Right renal pelvis (tissue), 4 donors: ENCODE measurements at regions not wholly inside any gene's neighbourhood (a gene's known extent, or its start where the extent isn't known, plus 50 kb on each side); places are given as distances from the start of the nearest gene placed in this dataset.
A peak's percentile ranks its signal among the peaks of the same experiment; 100 is the strongest.
"Not testable (repeated sequence)": the region's sequence is repeated elsewhere in the genome, so short reads cannot be mapped to it uniquely, and the experiment has no call there.

Experiments
- DNase-seq, 4 donors: peaks; one replicate each; pipeline ENCODE4 v3.0.0-alpha.2; 2013; ENCODE audit warnings: low read depth in 4 of 4, low spot score in 3 of 4, missing footprints in 1 of 4

DNA sequence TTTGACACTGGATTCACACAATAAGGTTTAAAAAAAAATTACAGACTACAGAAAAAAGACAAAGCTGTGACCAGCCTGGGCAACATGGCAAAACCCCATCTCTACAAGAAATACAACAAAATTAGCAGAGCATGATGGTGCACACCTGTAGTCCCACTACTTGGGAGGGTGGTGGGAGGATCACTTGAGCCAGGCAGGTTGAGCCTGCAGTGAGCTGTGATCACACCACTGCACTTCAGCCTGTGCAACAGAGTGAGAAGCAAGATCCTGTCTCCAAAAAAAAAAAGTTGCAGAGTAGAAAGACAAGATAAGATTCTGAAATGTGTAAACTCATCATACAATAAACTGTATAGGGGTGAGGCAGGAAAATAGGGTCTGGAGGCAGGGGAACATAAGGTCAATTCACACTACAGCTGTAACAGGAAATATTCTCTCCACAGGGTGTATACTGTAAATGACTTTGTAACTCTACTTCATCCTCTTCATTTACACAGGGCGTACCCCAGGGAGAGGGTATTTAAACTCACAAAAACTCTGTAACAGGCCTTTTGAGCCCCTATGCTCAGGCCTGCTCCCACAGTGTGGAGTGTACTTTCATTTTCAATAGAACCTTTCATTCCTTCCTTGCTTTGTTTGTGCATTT lies 112.6 kb upstream of the MAPK10 start:
- no peak for DNase-seq

DNA sequence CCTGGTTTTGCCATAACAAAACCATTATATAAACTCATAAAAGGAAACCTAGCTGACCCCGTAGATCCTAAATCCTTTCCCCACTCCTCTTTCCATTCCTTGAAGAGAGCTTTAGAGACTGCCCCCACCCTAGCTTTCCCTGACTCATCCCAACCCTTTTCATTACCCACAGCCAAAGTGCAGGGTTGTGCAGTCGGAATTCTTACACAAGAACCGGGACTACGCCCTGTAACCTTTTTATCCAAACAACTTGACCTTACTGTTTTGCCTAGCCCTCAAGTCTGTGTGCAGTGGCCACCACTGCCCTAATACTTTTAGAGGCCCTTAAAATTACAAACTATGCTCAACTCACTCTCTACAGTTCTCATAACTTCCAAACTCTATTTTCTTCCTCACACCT lies 116.0 kb upstream of the PTPN13 start:
- DNase-seq, result not testable (repeated sequence)

DNA sequence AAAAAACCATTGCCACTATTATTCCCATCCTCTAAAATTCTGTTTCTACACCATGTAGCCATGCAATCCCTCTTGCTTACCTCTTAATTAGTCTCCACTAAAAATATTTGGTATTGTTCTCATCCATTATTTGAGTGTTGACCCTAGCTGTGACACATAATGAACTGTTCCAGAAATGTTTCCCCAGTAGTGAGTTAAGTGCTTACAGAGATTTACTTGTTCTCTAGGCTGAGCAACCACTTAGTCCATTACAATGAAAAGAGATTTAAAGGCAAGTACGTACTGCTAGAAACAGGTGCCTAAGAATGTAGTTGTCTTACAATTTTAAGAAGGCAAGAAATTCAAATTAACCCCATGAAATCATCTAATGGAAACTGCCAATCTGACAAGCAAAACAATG lies 112.7 kb upstream of the PTPN13 start:
- no peak for DNase-seq

DNA sequence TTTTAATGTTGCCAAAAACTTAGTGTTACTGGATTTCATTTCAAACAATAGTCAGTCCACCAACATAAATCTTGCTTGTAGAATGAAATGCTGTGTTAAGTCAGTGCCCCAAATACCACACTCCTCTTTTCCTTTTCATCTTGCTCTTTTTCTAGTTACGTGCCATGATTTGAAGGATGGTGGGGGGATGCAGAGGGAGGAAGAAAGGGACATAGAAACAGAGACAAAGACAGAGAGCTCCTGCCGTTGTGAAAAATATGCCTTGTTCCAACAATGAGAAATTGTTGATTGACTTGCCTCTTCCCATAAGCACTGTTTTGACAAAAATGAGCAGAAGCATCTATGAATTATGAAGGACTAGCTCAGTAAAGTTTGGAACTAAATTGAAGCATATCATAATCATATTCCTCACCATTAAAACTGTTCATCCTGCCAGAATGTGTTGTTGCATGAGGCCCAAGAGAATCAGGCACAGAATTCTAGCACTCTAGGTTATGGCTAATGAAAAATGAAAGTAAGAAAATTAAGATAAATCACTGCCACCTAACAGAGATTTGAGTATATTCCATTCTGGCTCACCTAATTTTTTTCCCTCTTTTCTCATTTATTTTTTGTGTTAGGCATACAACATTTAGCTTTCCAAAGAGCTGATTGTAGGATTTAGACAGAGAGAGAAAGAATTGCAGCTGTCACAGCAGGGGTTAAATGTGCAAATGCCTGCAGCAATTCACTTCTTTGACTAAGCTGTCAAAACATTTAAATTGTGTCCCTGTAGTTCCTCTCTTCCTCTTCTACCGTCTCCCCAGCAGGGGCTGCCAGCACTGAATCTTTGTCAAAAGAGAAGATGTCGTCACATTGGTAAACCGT lies 111.6 kb upstream of the PTPN13 start:
- DNase-seq, result no peak

DNA sequence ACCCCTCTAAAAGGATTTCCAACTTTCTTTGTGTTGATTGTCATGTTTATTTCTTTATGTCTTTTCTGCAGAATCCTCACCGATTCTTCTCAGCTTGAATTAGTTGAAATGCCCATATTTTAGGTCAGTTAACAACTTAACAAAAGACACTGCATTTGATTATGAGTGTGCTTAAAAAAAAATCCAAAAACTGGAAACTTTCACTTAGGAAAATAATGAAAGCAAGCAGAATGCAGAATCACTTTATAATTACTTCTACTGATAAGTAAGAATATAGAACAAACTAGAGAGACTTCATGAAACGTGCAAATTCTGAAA lies 111.0 kb upstream of the PTPN13 start:
- DNase-seq, result no peak

DNA sequence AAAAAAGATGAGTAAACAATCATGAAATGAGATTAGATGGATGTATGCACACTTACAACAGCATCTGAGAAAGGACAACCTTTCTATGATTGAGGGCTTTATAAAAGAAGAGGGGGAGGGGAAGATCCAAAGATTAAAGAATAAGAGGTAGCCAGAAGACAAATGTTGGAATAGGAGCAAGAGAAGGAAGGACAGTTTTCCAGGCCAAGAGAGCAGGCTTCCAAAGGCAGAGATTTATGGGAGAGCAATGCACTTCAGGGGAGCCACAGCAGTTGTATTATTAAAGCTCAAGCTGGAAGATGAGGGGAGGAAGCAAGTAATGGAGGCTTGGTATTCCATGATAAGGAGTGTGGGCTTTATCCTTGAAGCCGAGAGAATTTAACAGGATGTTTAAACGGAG lies 110.3 kb upstream of the PTPN13 start:
- no peak for DNase-seq

DNA sequence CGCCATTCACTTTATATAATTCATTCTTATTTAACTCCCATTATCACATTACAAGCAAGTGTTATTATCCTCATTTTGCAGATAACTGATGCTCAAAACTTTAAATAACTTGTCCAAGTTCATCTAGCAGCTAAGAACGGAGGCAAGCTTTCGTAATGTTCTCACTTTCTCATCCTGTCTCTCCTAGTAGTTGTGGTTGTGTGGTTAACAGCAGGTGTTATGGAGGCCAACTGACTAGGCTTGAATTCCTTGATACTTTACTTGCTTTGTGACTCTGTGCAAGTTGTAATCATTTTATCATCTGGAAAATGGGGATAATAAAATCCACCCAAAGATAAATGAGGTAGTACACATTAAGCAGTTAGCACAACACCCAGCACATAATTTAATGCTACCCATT lies 109.9 kb upstream of the PTPN13 start:
- DNase-seq, result no peak

DNA sequence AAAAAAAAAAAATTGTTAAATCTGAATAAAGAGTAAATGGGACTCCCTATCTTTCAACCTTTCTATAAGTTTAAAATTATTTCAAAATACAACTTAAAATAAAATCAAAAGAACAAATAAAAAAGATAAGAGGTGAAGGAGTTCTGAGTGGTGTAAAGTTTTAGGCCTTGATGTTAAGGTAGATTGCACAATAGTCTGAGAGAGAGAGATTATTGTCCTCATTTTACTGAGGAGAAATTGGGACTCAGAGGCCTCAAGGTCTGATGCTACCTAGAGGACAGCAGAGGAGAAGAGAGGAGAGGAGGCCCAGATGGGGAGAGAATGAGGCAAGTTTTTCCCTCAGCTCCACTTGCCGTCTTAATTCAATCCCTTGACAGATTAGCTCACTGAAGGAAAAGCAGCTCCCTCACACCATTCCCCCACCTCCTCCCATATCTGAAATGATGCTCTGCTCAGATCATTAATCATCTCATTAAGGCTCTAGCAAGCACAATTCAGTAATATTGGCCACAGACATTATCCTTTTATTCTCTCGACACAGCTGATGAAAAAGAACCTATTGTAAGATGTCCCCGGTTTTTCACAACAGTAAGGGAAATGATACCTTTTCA lies 106.3 kb upstream of the PTPN13 start:
- DNase-seq, result no peak

DNA sequence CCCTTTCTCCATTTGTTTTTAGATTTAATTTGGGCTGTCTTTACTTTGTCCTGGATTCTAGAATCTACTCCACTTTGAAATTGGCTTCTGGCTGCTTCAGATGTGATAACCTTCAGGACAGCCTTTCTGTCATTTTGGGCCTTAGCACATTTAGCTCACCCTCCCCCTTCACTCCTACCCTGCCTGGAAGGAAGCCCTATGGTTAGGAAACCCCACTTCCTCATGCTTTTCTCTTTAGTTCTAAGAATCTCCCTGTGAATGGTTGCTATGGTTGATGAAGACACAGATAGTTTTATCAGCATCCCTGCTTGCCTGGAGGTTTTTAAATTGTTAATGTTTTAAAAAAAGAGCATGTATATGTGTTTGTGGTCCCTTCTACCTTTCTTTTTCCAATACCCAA lies 100.7 kb upstream of the PTPN13 start:
- DNase-seq, result no peak

DNA sequence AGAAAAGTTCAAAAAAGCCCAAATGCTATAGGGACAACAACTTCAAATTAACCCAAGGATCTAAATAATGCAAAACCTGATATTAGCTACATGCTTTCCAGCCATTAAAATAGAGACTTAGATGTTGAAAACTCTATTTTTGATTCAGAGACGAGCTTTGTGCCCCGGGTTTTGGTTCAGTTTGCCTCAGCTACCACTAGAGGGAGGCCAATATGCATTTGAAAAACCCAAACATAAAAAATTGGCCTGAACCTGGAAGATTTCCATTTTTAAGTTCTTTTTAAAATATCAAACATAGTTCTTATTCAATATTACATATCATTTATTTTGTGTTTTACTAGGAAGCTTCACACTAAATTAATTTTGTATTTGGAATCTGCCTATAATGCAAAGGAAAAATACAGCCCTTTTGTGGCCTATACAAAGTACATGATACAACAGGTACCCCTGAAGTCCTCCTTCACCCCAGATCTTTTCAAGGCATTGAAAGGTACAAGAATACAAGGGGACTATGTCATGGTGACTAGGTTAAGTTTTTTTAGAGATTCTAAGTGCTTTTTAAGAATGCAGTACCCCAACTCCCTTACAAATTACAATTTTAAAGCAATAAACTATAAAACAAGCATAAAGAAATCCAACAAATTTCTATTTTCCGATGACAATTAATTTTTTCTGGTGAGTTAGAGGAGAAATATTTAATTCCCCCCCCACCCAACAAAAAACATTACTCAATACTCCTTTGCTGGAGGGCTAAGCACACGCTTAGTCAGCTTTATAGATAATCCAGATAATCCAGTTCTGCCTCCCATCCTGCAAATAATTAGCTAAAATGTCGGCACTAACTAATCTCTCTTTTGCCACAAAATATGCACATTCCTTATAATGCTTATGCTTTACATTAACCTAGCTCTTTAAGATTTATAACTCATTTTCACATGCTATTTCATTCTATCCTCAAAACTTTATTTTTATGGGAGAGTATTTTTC lies 97.7 kb upstream of the PTPN13 start:
- DNase-seq, result peak in 3 of 4 donors; percentile 33 to 39 (median 37)

DNA sequence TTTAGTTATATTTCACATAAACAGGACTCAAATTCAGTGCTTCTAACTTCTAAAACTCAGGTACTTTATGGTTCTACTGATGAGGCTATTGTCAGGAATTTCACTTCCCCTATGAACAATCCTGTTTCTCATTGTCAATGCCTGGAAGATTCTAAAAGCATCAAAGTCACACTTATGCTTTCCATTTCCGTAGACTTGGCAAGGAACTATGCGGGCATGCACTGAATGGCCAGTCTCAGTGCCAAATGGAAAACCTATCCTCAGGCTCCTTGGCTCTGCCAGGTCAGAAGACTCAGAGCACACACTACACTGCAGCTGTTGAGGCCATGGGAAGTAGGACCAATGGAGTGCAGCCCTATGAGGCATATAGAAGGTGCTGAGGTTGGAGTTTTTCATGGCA lies 97.0 kb upstream of the PTPN13 start:
- no peak for DNase-seq

DNA sequence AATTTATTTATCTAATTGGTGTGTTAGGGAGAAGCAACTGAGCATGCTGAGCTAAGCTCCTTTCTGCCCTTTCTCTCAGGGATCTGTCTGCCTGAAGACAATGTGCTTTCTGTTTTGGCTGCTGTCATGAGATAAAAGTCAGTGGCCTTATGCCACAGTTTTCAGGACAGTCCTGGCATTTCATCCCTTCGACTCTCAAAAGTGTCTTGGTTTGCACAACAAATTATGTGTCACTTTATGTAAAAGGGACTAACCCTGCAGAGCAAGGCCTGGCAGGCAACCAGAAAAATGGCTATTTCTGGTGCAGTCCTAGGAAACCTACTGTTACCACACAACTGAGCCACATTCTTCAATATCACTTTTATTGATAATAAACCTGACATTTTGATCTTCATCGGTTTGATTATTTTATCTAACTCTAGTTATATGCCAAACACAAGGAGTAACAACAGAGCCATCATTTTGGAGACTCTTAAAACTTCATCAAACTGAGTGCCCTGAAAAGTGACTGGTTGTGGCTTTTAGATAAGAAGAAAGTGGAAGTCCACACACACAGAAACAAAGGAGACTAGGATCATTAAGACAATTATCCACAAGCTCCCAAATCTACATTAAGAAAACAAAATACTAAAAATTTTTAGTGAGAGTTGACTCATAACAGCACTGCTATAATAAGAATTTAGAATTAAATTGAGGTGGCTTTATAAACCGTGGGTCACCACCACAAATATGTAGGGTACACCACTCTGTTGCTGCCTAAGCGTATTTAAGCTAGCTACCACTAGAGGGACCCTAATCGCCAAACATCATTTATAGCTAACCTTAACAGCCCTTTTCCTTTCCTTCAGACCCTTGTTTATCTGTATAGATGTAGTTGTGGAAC lies 95.9 kb upstream of the PTPN13 start:
- peak in 2 of 4 donors; percentile 40 for DNase-seq

DNA sequence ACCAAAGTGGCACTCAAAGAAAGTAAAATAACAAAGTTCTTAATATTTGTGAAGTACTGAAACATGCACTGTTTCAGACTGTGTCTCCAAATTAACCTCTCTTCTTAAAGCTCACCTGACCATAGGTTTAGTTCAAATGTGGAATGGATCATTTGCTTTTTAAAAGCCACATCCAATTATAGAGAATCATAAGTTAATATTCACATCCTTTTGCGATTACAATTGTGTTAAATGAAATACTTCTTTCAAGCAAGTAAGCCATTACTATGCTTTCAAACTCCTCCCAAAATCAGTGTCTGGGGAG lies 95.3 kb upstream of the PTPN13 start:
- DNase-seq, result no peak

DNA sequence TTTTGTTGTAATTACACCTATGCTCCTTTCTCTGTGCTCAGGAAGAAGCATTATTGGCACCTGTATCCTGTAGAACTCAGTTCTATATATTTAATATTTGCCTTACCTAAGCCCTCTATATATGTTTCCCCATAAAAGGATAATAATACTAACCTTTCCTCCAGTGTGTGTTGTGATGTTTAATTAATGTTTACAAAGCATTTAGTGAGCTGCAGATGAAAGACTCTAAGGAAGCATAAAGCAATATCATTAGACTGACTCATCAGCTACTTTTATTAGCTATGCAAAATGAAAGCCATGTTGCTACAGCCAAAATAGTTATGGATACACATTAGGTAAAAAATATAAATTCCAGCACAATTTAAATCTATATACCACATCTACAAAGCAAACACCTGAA lies 93.6 kb upstream of the PTPN13 start:
- DNase-seq, result no peak

DNA sequence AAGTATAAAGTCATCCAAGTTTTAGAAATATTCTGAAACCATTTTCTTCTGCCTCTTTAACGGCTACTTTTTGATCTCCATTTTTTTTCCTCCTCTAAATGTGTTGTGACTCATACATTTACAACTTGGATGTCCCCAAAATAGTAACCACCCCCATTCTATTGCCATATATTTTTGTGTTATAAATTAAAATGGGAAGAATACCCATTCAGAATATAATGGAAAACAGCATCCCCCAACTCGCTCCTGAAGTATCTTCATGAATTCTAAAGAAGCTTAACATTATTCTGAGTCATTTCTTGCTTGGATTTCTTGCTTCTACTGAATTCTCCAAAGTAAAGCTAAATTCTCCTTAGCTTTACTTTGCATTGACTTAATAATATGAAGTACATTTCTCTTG lies 92.0 kb upstream of the PTPN13 start:
- no peak for DNase-seq

DNA sequence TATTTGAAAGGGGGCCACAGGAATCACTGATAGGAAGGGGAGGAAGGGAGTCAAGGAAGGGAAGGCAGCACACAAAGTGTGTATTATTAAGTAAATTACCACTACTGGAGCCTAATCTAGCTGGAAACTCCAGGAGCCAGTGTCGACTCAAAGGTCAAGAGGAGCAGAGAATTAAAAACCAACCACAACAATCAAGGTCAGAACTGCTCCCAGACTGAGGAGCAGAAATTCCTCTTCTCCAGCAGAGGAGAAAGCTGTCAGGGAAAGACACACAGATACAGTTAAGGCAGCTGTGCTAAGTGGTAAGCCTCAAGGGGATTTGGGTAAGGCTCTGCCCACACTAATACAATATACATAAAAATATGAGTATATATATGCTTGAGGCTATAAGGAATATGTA lies 87.5 kb upstream of the PTPN13 start:
- peak in 1 of 4 donors; percentile 28 for DNase-seq

DNA sequence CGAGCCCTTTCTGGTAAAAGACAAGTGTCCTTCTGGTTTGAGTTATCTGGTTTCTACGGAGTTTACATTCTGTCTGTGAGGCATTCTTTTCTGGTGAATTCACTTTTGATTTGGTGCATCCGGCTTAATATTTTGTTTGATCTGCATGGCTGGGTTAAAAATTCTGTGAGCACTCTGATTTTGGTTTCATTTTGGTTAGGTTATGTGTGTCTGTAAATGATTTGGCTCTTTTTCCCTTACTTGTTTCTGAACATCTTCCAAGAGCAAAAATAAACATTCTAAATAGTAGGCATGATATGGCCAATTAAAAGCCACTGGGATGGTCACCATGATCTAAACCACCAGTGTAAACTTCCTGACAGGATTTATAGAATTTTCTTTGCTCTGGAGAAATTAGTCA lies 85.7 kb upstream of the PTPN13 start:
- DNase-seq, result no peak

DNA sequence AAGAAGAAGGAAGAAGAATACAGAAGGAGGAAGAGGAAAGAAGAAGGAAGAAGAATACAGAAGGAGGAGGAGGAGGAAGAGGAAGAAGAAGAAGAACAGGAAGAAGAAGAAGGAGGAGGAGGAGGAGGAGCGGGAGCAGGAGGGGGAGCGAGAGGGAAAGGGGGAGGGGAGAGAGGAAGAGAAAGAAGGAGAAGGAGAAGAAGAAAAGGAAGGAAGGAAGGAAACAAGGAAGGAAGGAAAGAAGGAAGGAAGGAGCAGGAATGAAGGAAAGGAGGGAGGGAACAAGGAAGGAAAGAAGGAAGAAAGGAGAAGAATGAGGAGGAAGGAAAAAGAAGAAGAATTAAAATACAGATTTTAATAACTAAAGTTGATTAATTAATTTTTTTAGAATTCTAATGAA lies 82.5 kb upstream of the PTPN13 start:
- DNase-seq, result no peak

DNA sequence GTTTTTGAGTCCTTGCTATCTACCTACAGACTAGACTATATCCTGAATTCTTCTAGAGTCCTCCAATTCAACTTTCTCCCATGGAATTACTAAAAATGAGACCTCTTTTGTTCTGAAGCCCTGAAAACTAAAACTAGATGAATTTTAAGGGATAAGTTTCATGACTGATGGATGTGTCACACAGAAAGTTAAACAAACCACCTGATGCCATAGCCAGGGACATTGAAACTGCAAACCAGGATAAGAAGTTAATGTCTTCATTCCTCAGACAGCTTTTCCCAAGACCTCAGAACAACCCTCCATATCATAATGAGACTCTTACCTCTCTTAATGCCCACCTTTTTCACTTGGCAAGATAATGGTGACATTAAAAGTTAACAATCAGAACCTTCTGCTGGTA lies 81.5 kb upstream of the PTPN13 start:
- DNase-seq, result no peak

DNA sequence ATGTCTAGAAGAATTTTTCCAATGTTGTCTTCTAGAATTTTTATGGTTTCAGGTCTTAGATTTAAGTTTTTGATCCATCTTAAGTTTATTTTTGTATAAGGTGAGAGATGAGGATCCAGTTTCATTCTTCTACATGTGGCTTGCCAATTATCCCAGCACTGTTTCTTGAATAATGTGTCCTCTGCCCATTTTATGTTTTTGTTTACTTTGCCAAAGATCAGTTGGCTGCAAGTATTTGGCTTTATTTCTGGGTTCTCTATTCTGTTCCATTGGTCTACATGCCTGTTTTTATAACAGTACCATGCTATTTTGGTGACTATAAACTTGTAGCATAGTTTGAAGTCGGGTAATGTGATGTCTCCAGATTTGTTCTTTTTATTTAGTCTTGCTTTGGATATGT lies 78.2 kb upstream of the PTPN13 start:
- not testable (repeated sequence) for DNase-seq
